Neural progenitor cell (in vitro differentiated cells): ENCODE measurements at regions not wholly inside any gene's neighbourhood (a gene's known extent, or its start where the extent isn't known, plus 50 kb on each side); places are given as distances from the start of the nearest gene placed in this dataset.

Experiments used
- DNase-seq: peaks from one replicate; pipeline ENCODE4 v3.0.0-alpha.2; 2016; ENCODE audit warnings: low spot score
- H2AFZ ChIP-seq: fragments of 200-600 bp; sonication (generic); replicated peaks from 2 replicates; pipeline ENCODE4 v1.6.1; 2016; ENCODE audit warnings: antibody characterized with exemption
- H3F3A ChIP-seq: fragments of 200-600 bp; sonication (generic); 2 replicates; pipeline ENCODE4 v1.6.1; 2016; ENCODE audit warnings: antibody characterized with exemption, low read depth
- H3K27ac ChIP-seq: fragments of 200-600 bp; sonication (generic); 2 replicates; pipeline ENCODE4 v1.5.1; 2016; ENCODE audit warnings: mild to moderate bottlenecking
- H3K27me3 ChIP-seq: fragments of 200-600 bp; sonication (generic); 2 replicates; pipeline ENCODE4 v1.6.1; 2016; ENCODE audit warnings: mild to moderate bottlenecking, moderate library complexity
- H3K36me3 ChIP-seq: fragments of 200-600 bp; sonication (generic); 2 replicates; pipeline ENCODE4 v1.5.1; 2016
- H3K4me1 ChIP-seq: fragments of 200-600 bp; sonication (generic); 2 replicates; pipeline ENCODE4 v1.6.1; 2016; ENCODE audit warnings: mixed run types
- H3K4me2 ChIP-seq: fragments of 200-600 bp; sonication (generic); 2 replicates; pipeline ENCODE4 v1.6.1; 2016
- H3K4me3 ChIP-seq: fragments of 200-600 bp; sonication (generic); 2 replicates; pipeline ENCODE4 v1.5.1; 2016
- H3K79me2 ChIP-seq: fragments of 200-600 bp; sonication (generic); 2 replicates; pipeline ENCODE4 v1.6.1; 2016; ENCODE audit warnings: low read depth
- H3K9ac ChIP-seq: fragments of 200-600 bp; sonication (generic); 2 replicates; pipeline ENCODE4 v1.6.1; 2016
- H3K9me3 ChIP-seq: fragments of 200-600 bp; sonication (generic); 2 replicates; pipeline ENCODE4 v1.5.1; 2016; ENCODE audit warnings: low read depth
- H4K20me1 ChIP-seq: fragments of 200-600 bp; sonication (generic); 2 replicates; pipeline ENCODE4 v1.6.1; 2016; ENCODE audit warnings: low read depth
- H3K27ac Mint-ChIP-seq: 3 replicates; pipeline ENCODE4 v1.8.0; 2021; ENCODE audit warnings: mixed read lengths
- H3K27me3 Mint-ChIP-seq: 2 replicates; pipeline ENCODE4 v1.8.0; 2022; ENCODE audit warnings: low read depth, mild to moderate bottlenecking, inconsistent platforms, moderate library complexity, mixed read lengths; ENCODE audit not compliant: insufficient read depth
- H3K36me3 Mint-ChIP-seq: 3 replicates; pipeline ENCODE4 v1.8.0; 2021; ENCODE audit warnings: mixed read lengths
- H3K4me1 Mint-ChIP-seq: 3 replicates; pipeline ENCODE4 v1.8.0; 2021; ENCODE audit warnings: mixed read lengths
- H3K4me3 Mint-ChIP-seq: 3 replicates; pipeline ENCODE4 v1.8.0; 2021; ENCODE audit warnings: mild to moderate bottlenecking, moderate library complexity, mixed read lengths
- H3K9me3 Mint-ChIP-seq: 3 replicates; pipeline ENCODE4 v1.8.0; 2020; ENCODE audit warnings: mixed read lengths
- EZH2 ChIP-seq: fragments of 200-600 bp; sonication (generic); IDR thresholded peaks from 2 replicates; pipeline ENCODE4 v1.6.1; 2017; ENCODE audit warnings: antibody characterized with exemption, mild to moderate bottlenecking, moderate library complexity
- EZH2phosphoT487 ChIP-seq: fragments of 200-600 bp; sonication (generic); IDR thresholded peaks from 2 replicates; pipeline ENCODE4 v1.6.1; 2017; ENCODE audit warnings: antibody characterized with exemption
- TF ChIP-seq, protein P1 (sequence below): fragments of 200-600 bp; sonication (generic); IDR thresholded peaks from 2 replicates; pipeline ENCODE4 v1.5.1; 2017; ENCODE audit warnings: antibody characterized with exemption, mild to moderate bottlenecking

- TF ChIP-seq EZH2phosphoT487 (no peak), EZH2 (no peak)
- TF ChIP-seq, protein P1, sequence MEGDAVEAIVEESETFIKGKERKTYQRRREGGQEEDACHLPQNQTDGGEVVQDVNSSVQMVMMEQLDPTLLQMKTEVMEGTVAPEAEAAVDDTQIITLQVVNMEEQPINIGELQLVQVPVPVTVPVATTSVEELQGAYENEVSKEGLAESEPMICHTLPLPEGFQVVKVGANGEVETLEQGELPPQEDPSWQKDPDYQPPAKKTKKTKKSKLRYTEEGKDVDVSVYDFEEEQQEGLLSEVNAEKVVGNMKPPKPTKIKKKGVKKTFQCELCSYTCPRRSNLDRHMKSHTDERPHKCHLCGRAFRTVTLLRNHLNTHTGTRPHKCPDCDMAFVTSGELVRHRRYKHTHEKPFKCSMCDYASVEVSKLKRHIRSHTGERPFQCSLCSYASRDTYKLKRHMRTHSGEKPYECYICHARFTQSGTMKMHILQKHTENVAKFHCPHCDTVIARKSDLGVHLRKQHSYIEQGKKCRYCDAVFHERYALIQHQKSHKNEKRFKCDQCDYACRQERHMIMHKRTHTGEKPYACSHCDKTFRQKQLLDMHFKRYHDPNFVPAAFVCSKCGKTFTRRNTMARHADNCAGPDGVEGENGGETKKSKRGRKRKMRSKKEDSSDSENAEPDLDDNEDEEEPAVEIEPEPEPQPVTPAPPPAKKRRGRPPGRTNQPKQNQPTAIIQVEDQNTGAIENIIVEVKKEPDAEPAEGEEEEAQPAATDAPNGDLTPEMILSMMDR = no peak
- H3F3A ChIP-seq = no peaks in the 10 kb centered on the region
- H3K9me3 Mint-ChIP-seq = no peaks in the 10 kb centered on the region
Observed at GRCh38 chr7:130944997-130945396, 211.0 kb upstream of the KLF14 start.

GRCh38 chr7:130945411-130945811 lies 211.4 kb upstream of the KLF14 start:
- no peak overlapping the region for H3K4me3 ChIP-seq
- no peaks in the 10 kb centered on the region for H3K79me2 ChIP-seq
- no peak for TF ChIP-seq EZH2phosphoT487
- no peak for TF ChIP-seq EZH2
- TF ChIP-seq, protein P1 = no peak
- DNase-seq = no peak
- Mint-ChIP-seq H3K4me3 (no peak overlapping the region), H3K9me3 (no peaks in the 10 kb centered on the region), H3K27me3 (no peaks in the 10 kb centered on the region), H3K27ac (no peak overlapping the region), H3K4me1 (peaks cover 34% of the 10 kb centered on the region), H3K36me3 (no peaks in the 10 kb centered on the region)
- no peak overlapping the region for H2AFZ ChIP-seq
- H3K4me1 ChIP-seq = peaks cover 12% of the 10 kb centered on the region
- no peaks in the 10 kb centered on the region for H3F3A ChIP-seq
- H3K27me3 ChIP-seq = no peaks in the 10 kb centered on the region
- no peak overlapping the region for H3K9ac ChIP-seq
- H3K27ac ChIP-seq = no peak overlapping the region
- H3K9me3 ChIP-seq = no peaks in the 10 kb centered on the region
- no peaks in the 10 kb centered on the region for H4K20me1 ChIP-seq
- H3K4me2 ChIP-seq = no peak overlapping the region
- H3K36me3 ChIP-seq = no peaks in the 10 kb centered on the region

More at GRCh38 chr7:130944997-130945396, 211.0 kb upstream of the KLF14 start:
- no peaks in the 10 kb centered on the region for H3K27me3 ChIP-seq
- H3K36me3 Mint-ChIP-seq = no peaks in the 10 kb centered on the region
- no peak overlapping the region for H3K4me3 ChIP-seq
- DNase-seq = no peak
- peaks cover 37% of the 10 kb centered on the region for H3K4me1 Mint-ChIP-seq
- peaks cover 2% of the 10 kb centered on the region for H3K27me3 Mint-ChIP-seq
- H4K20me1 ChIP-seq = no peaks in the 10 kb centered on the region
- H3K27ac Mint-ChIP-seq = no peak overlapping the region
- H3K4me3 Mint-ChIP-seq = no peak overlapping the region
- no peak overlapping the region for H3K9ac ChIP-seq
- peaks cover 16% of the 10 kb centered on the region for H3K4me1 ChIP-seq
- H3K36me3 ChIP-seq = no peaks in the 10 kb centered on the region
- H2AFZ ChIP-seq = no peak overlapping the region
- H3K4me2 ChIP-seq = no peak overlapping the region
- H3K9me3 ChIP-seq = no peaks in the 10 kb centered on the region
- no peak overlapping the region for H3K27ac ChIP-seq
- no peaks in the 10 kb centered on the region for H3K79me2 ChIP-seq

DNA sequence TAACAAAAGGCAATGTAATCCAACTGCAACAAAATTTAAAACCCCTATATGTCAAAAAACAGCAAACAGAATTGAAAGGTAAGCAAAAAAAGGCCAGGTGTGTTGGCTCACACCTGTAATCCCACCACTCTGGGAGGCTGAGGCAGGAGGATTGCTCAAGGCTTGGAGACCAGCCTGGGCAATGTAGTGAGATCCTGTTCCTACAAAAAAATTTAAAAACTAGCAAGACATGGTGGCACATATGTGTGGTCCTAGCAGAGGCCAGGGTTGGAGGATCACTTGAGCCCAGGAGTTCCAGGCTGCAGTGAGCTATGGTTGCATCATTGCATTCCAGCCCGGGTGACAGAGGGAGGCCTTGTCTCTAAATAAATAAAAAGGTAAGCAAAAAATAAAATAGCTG lies 212.1 kb upstream of the KLF14 start:
- Histone ChIP-seq H3K4me3 (no peak overlapping the region), H3K27ac (no peak overlapping the region), H4K20me1 (no peaks in the 10 kb centered on the region), H3K9ac (no peak overlapping the region), H3K27me3 (no peaks in the 10 kb centered on the region), H3F3A (no peaks in the 10 kb centered on the region), H3K9me3 (no peaks in the 10 kb centered on the region), H3K4me2 (no peak overlapping the region), H3K4me1 (peaks cover 5% of the 10 kb centered on the region), H3K79me2 (no peaks in the 10 kb centered on the region), H3K36me3 (no peaks in the 10 kb centered on the region), H2AFZ (no peak overlapping the region)
- Mint-ChIP-seq H3K4me1 (peaks cover 27% of the 10 kb centered on the region), H3K27me3 (no peaks in the 10 kb centered on the region), H3K27ac (no peak overlapping the region), H3K9me3 (no peaks in the 10 kb centered on the region), H3K4me3 (no peak overlapping the region), H3K36me3 (no peaks in the 10 kb centered on the region)
- TF ChIP-seq, protein P1 = no peak
- no peak for TF ChIP-seq EZH2
- no peak for TF ChIP-seq EZH2phosphoT487
- no peak for DNase-seq
